ENCODE measurements at regions not wholly inside any gene's neighbourhood (a gene's known extent, or its start where the extent isn't known, plus 50 kb on each side); places are given as distances from the start of the nearest gene placed in this dataset.

GRCh38 chr1:194081444-194081843 is 895.0 kb upstream of the B3GALT2 start:
- no peak for TF ChIP-seq POLR2AphosphoS5 (IDR thresholded peaks at IDR 0.05; ENCODE audit: low read depth, low read length)
- no peak for TF ChIP-seq SIN3A (IDR thresholded peaks at IDR 0.05; ENCODE audit: low read depth)
- no peak for TF ChIP-seq ZNF274 (IDR thresholded peaks at IDR 0.05; ENCODE audit: low read depth, low read length)
- no peak for TF ChIP-seq EZH2 (IDR thresholded peaks at IDR 0.05)

Data from HCT116 (cell line).